ENCODE measurements at regions not wholly inside any gene's neighbourhood (a gene's known extent, or its start where the extent isn't known, plus 50 kb on each side); places are given as distances from the start of the nearest gene placed in this dataset.

GRCh38 chr11:29682856-29683255, 334.0 kb downstream of the KCNA4 start:
- TF ChIP-seq EZH2 (IDR thresholded peaks at IDR 0.05; ENCODE audit: borderline replicate concordance, low read depth, low read length, severe bottlenecking) (no peak), POLR2A (IDR thresholded peaks at IDR 0.05; ENCODE audit: low read depth, low read length) (no peak), POLR2AphosphoS5 (IDR thresholded peaks at IDR 0.05; ENCODE audit: insufficient read depth, low read depth, low read length) (no peak), MYC (IDR thresholded peaks at IDR 0.05; ENCODE audit: low read depth, low read length) (no peak)
- TF ChIP-seq, protein P1, sequence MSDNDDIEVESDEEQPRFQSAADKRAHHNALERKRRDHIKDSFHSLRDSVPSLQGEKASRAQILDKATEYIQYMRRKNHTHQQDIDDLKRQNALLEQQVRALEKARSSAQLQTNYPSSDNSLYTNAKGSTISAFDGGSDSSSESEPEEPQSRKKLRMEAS (IDR thresholded peaks at IDR 0.05; ENCODE audit: insufficient read depth, insufficient read length), result no peak
- POLR2A ChIA-PET, result no interaction called here
- dilution Hi-C loops (cut with MboI; ENCODE audit: extremely low pct_ligation_motif_present, low sequenced_read_pairs), result no loop called here
- CTCF ChIA-PET, result no interaction called here
- DNase-seq (ENCODE audit: low read depth, low spot score) (no peak), FAIRE-seq (no peak)
- no peaks in the 10 kb centered on the region for H3K9me3 ChIP-seq (replicated peaks; ENCODE audit: control insufficient read depth, insufficient read depth, low read length)
- no peaks in the 10 kb centered on the region for H4K20me1 ChIP-seq (replicated peaks; ENCODE audit: control insufficient read depth, extremely low read depth, insufficient read depth, low read length)
- no peaks in the 10 kb centered on the region for H3K79me2 ChIP-seq (ENCODE audit: control insufficient read depth, insufficient read depth, low read length)
- H3K9ac ChIP-seq (replicated peaks; ENCODE audit: extremely low read depth, insufficient read depth, low read length), result no peak overlapping the region
- no peaks in the 10 kb centered on the region for H3K36me3 ChIP-seq (ENCODE audit: control insufficient read depth in 2 of 2, extremely low read depth in 1 of 2, insufficient read depth in 2 of 2, low read length in 2 of 2)
- H3K27ac ChIP-seq (ENCODE audit: insufficient read depth, low read depth, low read length), result no peak overlapping the region
- H3K9me1 ChIP-seq (replicated peaks; ENCODE audit: control insufficient read depth, extremely low read depth, insufficient read depth, low read length), result no peaks in the 10 kb centered on the region
- H3K4me1 ChIP-seq (ENCODE audit: control insufficient read depth, extremely low read depth, insufficient read depth, low read length), result no peaks in the 10 kb centered on the region
- no peak overlapping the region for H3K4me3 ChIP-seq (replicated peaks in 1 of 3; ENCODE audit: insufficient read depth in 1 of 3, low read depth in 1 of 3, low read length in 3 of 3)
- no peak overlapping the region for H2AFZ ChIP-seq (ENCODE audit: low read depth, low read length)
- intact Hi-C loops (cut with micrococcal nuclease), result no loop called here
- H3K27me3 ChIP-seq (ENCODE audit: control insufficient read depth in 2 of 2, insufficient read depth in 2 of 2, low read length in 2 of 2), result no peaks in the 10 kb centered on the region
- no TSS peak for BruUV-seq (replicated peaks)
- H3K4me2 ChIP-seq (ENCODE audit: insufficient read depth, low read length), result no peak overlapping the region

GRCh38 chr11:29679996-29680395, 336.8 kb downstream of the KCNA4 start:
- ChIA-PET POLR2A (no interaction called here), CTCF (no interaction called here)
- H2AFZ ChIP-seq (ENCODE audit: low read depth, low read length), result no peak overlapping the region
- no peak overlapping the region for H3K9ac ChIP-seq (replicated peaks; ENCODE audit: extremely low read depth, insufficient read depth, low read length)
- no peak overlapping the region for H3K4me2 ChIP-seq (ENCODE audit: insufficient read depth, low read length)
- no peak for TF ChIP-seq JUN (IDR thresholded peaks at IDR 0.05; ENCODE audit: borderline replicate concordance, insufficient read depth, insufficient read length, low read depth)
- TF ChIP-seq POLR2A (IDR thresholded peaks at IDR 0.05; ENCODE audit: low read depth, low read length), result no peak
- TF ChIP-seq POLR2AphosphoS5 (IDR thresholded peaks at IDR 0.05; ENCODE audit: insufficient read depth, low read depth, low read length), result no peak
- no peak for TF ChIP-seq GATA2 (IDR thresholded peaks at IDR 0.05; ENCODE audit: insufficient read depth, insufficient read length, low read depth, low read length)
- no peak for TF ChIP-seq MYC (IDR thresholded peaks at IDR 0.05; ENCODE audit: low read depth, low read length)
- no peak for TF ChIP-seq EZH2 (IDR thresholded peaks at IDR 0.05; ENCODE audit: borderline replicate concordance, low read depth, low read length, severe bottlenecking)
- TF ChIP-seq, protein P2, sequence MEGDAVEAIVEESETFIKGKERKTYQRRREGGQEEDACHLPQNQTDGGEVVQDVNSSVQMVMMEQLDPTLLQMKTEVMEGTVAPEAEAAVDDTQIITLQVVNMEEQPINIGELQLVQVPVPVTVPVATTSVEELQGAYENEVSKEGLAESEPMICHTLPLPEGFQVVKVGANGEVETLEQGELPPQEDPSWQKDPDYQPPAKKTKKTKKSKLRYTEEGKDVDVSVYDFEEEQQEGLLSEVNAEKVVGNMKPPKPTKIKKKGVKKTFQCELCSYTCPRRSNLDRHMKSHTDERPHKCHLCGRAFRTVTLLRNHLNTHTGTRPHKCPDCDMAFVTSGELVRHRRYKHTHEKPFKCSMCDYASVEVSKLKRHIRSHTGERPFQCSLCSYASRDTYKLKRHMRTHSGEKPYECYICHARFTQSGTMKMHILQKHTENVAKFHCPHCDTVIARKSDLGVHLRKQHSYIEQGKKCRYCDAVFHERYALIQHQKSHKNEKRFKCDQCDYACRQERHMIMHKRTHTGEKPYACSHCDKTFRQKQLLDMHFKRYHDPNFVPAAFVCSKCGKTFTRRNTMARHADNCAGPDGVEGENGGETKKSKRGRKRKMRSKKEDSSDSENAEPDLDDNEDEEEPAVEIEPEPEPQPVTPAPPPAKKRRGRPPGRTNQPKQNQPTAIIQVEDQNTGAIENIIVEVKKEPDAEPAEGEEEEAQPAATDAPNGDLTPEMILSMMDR (IDR thresholded peaks at IDR 0.05; ENCODE audit: extremely low read depth in 1 of 2, insufficient read depth in 1 of 2, low read depth in 1 of 2, low read length in 2 of 2), result no peak
- no peak for TF ChIP-seq FOS (IDR thresholded peaks at IDR 0.05; ENCODE audit: borderline replicate concordance, insufficient read depth, low read length)
- TF ChIP-seq, protein P1 (IDR thresholded peaks at IDR 0.05; ENCODE audit: insufficient read depth, insufficient read length), result no peak
- no peak overlapping the region for H3K4me3 ChIP-seq (replicated peaks in 1 of 3; ENCODE audit: insufficient read depth in 1 of 3, low read depth in 1 of 3, low read length in 3 of 3)
- H3K9me3 ChIP-seq (replicated peaks; ENCODE audit: control insufficient read depth, insufficient read depth, low read length), result no peaks in the 10 kb centered on the region
- DNase-seq (ENCODE audit: low read depth, low spot score) (no peak), FAIRE-seq (no peak)
- H3K36me3 ChIP-seq (ENCODE audit: control insufficient read depth in 2 of 2, extremely low read depth in 1 of 2, insufficient read depth in 2 of 2, low read length in 2 of 2), result no peaks in the 10 kb centered on the region
- H4K20me1 ChIP-seq (replicated peaks; ENCODE audit: control insufficient read depth, extremely low read depth, insufficient read depth, low read length), result no peaks in the 10 kb centered on the region
- dilution Hi-C loops (cut with MboI; ENCODE audit: extremely low pct_ligation_motif_present, low sequenced_read_pairs), result no loop called here
- H3K9me1 ChIP-seq (replicated peaks; ENCODE audit: control insufficient read depth, extremely low read depth, insufficient read depth, low read length), result no peaks in the 10 kb centered on the region
- H3K79me2 ChIP-seq (ENCODE audit: control insufficient read depth, insufficient read depth, low read length), result no peaks in the 10 kb centered on the region
- H3K27me3 ChIP-seq (ENCODE audit: control insufficient read depth in 2 of 2, insufficient read depth in 2 of 2, low read length in 2 of 2), result no peaks in the 10 kb centered on the region
- H3K4me1 ChIP-seq (ENCODE audit: control insufficient read depth, extremely low read depth, insufficient read depth, low read length), result no peaks in the 10 kb centered on the region
- no TSS peak for BruUV-seq (replicated peaks)
- no peak overlapping the region for H3K27ac ChIP-seq (ENCODE audit: insufficient read depth, low read depth, low read length)
- intact Hi-C loops (cut with micrococcal nuclease), result no loop called here
